Mammary epithelial cell (primary cell): ENCODE measurements at regions not wholly inside any gene's neighbourhood (a gene's known extent, or its start where the extent isn't known, plus 50 kb on each side); places are given as distances from the start of the nearest gene placed in this dataset.

Source experiments
- EZH2 ChIP-seq: IDR thresholded peaks from 2 replicates; pipeline ENCODE4 v1.6.1; 2012; ENCODE audit warnings: low read length, inconsistent platforms, borderline replicate concordance
- TF ChIP-seq, protein P1 (sequence below), 2 donors: IDR thresholded peaks in 1 of 2; conservative IDR thresholded peaks in 1 of 2; 2 replicates each; pipeline ENCODE4 v1.5.1; 2011 to 2012; ENCODE audit warnings: inconsistent platforms in 2 of 2, low read length in 2 of 2, mild to moderate bottlenecking in 2 of 2, control low read depth in 1 of 2, low read depth in 1 of 2; ENCODE audit not compliant: insufficient read depth in 1 of 2; ENCODE audit errors: extremely low read depth in 1 of 2

DNA sequence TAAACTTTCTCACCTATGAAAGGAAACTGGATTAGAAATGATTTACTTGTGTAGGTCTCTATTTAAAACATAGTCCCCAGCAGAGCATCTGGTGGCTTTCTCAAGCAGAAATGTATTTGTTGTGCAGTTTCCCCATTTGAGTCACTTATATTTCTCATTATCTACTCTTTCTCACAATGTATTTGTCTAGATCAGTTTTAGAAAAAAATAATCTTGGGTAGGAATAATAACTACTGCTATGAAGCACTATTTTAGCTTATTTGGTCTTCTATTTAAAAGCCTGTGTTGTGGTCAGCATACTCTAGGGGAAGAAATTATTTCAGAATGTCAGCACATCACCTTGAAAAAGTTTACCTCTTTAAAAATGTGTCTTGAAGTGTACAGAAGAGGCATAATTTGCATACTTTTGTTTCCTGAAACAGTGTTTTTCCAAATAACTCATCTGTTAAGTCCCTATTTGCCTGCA lies 60.9 kb upstream of the PRL start:
- TF ChIP-seq, protein P1, sequence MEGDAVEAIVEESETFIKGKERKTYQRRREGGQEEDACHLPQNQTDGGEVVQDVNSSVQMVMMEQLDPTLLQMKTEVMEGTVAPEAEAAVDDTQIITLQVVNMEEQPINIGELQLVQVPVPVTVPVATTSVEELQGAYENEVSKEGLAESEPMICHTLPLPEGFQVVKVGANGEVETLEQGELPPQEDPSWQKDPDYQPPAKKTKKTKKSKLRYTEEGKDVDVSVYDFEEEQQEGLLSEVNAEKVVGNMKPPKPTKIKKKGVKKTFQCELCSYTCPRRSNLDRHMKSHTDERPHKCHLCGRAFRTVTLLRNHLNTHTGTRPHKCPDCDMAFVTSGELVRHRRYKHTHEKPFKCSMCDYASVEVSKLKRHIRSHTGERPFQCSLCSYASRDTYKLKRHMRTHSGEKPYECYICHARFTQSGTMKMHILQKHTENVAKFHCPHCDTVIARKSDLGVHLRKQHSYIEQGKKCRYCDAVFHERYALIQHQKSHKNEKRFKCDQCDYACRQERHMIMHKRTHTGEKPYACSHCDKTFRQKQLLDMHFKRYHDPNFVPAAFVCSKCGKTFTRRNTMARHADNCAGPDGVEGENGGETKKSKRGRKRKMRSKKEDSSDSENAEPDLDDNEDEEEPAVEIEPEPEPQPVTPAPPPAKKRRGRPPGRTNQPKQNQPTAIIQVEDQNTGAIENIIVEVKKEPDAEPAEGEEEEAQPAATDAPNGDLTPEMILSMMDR (conservative IDR thresholded peaks at IDR 0.05 in 1 of 2, IDR thresholded peaks at IDR 0.05 in 1 of 2; ENCODE audit: extremely low read depth in 1 of 2, insufficient read depth in 1 of 2, low read depth in 1 of 2, low read length in 2 of 2), result no peak
- TF ChIP-seq EZH2, result no peak
